ENCODE measurements at regions not wholly inside any gene's neighbourhood (a gene's known extent, or its start where the extent isn't known, plus 50 kb on each side); places are given as distances from the start of the nearest gene placed in this dataset.
A peak's percentile ranks its signal among the peaks of the same experiment; 100 is the strongest.

DNA sequence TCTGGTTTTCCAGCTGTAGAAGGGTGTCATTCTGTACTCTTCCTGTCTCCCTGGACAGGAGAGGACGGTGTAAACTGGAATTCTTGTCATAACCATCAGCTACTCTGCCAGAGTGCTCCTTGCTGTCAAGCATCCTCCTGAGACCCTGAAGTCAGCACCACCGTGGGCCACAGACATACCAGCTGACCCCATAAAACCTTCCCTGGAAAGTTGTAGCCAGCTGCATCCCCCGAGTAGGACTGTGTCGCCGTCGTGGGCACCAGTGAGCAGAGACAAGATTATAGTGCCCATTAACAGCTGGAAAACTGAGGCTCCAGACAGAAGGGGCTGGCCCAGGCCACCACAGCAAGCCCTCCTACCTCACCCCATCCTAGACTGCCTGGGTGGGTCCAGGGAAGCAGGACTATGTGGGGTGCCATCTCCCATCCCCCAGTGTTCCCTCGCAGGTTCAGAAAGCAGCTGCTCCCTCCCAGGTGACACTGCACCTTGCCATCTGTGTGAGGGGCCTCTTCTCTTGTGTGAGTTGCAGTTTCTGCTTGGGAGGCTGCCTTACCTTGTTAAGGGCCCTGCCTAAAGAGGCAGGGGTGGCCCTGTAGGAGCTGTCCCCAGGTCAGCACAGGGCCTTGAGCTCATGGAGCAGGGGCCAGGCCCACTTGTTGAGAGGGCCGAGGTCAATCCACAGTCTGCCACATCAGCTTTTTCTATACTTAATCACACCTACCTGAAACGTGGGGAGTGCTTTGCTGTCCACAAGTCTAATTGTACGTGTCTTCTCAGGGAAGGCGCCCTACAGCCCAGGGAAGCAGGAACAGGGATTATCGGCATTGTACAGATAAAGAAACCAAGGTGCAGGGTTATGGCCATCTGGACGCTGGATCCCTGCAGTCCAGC is 191.9 kb upstream of the LINGO1 start:
- no peak overlapping the region for H3K27ac ChIP-seq
- no peaks in the 10 kb centered on the region for H3K4me1 ChIP-seq
- no peaks in the 10 kb centered on the region for H3K9me3 ChIP-seq
- no peak overlapping the region for H3K4me3 ChIP-seq
- no peak overlapping the region for H3K9ac ChIP-seq
- H3K36me3 ChIP-seq, result no peaks in the 10 kb centered on the region
- H4K20me1 ChIP-seq, result peaks cover 24% of the 10 kb centered on the region; the same call in 1 of the 2 replicates
- TF ChIP-seq Cebpa-rat (IDR thresholded peaks at IDR 0.05), result no peak
- no peak overlapping the region for H3K4me2 ChIP-seq
- H3K27me3 ChIP-seq, result peaks cover 27% of the 10 kb centered on the region

DNA sequence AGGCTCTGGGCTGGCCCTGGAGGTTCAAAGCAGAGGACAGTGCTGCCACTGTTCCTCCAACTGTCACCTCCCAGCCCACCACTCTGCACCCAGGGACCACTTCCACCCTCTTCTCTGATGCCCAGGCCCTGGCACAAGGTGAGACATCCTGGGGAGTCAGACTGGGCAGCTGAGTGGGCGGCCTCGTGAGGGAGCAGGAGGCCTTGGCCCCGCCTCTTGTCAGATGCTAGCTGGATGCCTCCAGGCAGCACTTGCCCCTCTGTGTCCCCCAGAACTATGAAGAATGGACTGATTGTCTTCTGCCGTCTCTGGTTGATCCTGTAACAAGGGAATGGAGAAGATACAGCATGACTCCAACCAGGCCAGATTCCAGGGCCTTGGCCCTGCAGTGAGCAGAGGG is 191.0 kb upstream of the LINGO1 start:
- Histone ChIP-seq H3K4me1 (no peaks in the 10 kb centered on the region), H3K27me3 (peaks cover 36% of the 10 kb centered on the region), H4K20me1 (peaks cover 30% of the 10 kb centered on the region; the same call in 1 of the 2 replicates), H3K4me2 (no peak overlapping the region), H3K36me3 (no peaks in the 10 kb centered on the region), H3K9me3 (no peaks in the 10 kb centered on the region), H3K4me3 (no peak overlapping the region), H3K9ac (no peak overlapping the region), H3K27ac (no peak overlapping the region)
- TF ChIP-seq Cebpa-rat (IDR thresholded peaks at IDR 0.05), result no peak

DNA sequence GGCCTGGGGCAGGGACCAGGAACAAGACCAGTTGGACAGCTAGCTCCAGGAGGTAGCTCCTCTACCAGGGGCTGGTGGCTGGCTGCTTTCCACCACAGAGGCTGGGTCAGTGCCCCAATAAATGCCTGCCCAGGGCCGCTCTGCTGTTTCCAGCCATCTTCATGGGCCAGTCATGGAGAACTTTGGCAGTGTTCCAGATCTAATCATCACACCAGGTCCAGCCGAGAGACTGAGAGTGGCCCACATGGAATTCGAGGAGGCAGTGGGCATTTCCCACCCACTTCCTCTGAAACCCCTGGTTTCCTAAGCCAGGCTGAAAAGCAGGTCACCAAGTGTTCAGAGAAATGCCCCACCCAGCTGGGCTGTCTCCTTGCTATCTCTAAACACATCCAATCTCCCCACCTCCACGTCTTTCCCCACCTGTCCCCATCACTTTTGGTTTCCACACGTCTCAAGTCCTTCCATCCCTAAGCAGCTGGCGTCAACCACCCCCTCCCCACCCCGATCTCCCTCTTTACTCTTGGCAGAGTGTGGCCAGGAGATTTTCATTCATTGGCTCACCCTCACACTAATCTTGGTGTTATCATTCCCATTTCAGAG is 190.0 kb upstream of the LINGO1 start:
- no peaks in the 10 kb centered on the region for H3K36me3 ChIP-seq
- no peak for TF ChIP-seq Cebpa-rat (IDR thresholded peaks at IDR 0.05)
- peaks cover 46% of the 10 kb centered on the region for H3K27me3 ChIP-seq
- no peak overlapping the region for H3K4me3 ChIP-seq
- H3K4me1 ChIP-seq, result no peaks in the 10 kb centered on the region
- H3K9ac ChIP-seq, result no peak overlapping the region
- H3K4me2 ChIP-seq, result no peak overlapping the region
- H3K9me3 ChIP-seq, result no peaks in the 10 kb centered on the region
- peaks cover 39% of the 10 kb centered on the region; the same call in 1 of the 2 replicates for H4K20me1 ChIP-seq
- no peak overlapping the region for H3K27ac ChIP-seq

DNA sequence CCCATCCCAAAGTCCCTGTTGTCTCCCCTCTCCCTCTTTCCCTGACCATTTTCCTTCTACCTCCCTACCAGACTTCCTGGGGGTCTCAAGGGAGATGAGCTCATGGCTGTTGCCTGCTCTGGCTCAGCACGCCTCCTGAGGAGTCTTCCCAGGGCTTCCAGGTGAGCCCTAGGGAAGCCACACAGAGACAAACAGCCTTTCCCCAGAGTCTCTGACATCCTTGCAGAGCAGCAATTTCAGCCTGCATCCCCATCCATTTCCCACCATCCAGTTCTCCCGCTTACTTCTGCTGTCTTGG is 189.2 kb upstream of the LINGO1 start:
- Histone ChIP-seq H3K4me3 (no peak overlapping the region), H3K27me3 (peaks cover 54% of the 10 kb centered on the region), H4K20me1 (peaks cover 44% of the 10 kb centered on the region; the same call in 1 of the 2 replicates), H3K9ac (no peak overlapping the region), H3K36me3 (no peaks in the 10 kb centered on the region), H3K4me2 (no peak overlapping the region), H3K9me3 (no peaks in the 10 kb centered on the region), H3K4me1 (no peaks in the 10 kb centered on the region), H3K27ac (no peak overlapping the region)
- no peak for TF ChIP-seq Cebpa-rat (IDR thresholded peaks at IDR 0.05)

DNA sequence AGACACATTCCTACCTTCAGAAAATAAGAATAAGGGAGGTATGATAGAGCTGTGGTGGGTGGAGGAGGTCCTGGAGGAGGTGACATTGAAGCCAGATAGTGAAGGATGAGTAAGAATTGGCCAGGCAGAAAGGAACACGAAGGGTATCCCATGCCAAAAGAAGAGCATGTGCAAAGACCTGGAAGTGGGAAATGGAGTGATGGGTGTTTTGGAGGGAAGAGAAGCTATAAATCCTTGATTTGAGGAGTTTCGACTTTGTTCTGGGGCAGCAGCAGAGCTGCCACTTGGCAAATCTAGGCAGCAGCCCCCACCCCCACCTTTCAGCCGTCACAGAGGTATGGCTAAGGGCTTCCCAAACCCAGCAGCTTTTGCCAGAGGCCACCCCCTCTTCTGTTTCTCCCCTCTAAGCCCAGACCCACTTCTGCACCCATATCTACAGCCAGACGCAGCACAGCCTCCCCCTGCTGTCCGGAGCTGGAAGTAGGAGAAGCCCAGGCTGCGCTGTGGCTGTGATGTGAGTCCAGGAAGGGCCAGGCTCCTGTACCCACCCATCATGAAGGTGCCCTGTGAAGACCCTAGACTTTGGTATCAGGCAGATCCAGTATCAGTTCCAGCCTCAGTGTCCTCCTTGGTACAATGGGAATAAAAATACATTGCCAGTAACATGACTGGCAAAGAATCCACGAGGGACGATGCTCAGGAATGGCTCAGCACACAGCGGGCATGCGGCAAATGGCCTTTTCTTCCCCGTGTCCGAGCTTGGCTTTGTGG is 188.7 kb upstream of the LINGO1 start:
- H4K20me1 ChIP-seq, result peaks cover 44% of the 10 kb centered on the region; the same call in 1 of the 2 replicates
- no peak for TF ChIP-seq Cebpa-rat (IDR thresholded peaks at IDR 0.05)

DNA sequence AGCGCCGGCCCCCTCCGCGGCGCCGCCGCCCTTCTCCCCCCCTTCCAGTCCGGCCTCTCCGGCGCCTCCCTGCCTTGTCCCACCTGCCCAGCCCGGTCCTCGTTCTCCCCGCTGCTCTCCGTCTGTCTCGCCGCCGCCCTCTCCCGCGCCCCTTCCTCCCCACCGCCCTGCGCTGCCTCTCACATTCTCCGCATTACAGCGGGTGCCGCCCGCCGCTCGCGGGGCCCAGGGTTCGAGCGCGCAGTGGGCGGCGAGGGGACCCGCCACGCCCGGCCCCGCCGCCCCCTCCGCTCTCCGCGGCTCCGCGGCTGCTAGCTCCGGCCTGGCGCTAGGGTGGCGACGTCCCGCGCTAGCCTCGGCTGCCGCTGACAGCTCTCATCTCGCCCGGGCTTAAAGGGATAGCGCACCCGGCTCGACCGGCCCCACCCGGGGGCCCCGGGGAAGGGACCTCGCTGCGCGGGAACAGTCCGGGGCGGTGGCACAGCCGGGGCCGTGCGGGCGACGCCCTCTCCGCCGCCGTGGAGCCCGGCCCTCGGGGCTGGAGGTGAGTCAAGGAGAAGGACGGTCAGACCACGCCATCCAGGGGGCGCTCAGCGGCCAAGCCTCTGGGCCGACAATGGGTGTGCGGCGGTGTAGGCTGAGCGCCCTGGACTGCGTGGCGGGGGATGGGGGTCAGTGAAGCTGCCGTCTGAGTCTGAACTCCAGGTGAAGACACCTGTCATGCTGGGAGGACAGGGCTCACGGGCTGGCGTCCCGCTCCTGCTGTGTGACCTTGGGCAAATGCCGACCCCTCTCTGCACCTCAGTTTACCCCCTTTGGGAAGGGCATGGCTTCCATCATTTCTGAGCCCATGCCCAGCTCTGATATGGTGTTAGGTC is 187.4 kb upstream of the LINGO1 start:
- Histone ChIP-seq H3K36me3 (no peaks in the 10 kb centered on the region), H3K9me3 (no peaks in the 10 kb centered on the region), H3K27ac (no peak overlapping the region), H3K4me1 (no peaks in the 10 kb centered on the region), H3K27me3 (peaks cover 63% of the 10 kb centered on the region), H3K4me3 (peak overlapping the region; percentile 47), H4K20me1 (peaks cover 51% of the 10 kb centered on the region; the same call in 1 of the 2 replicates), H3K9ac (no peak overlapping the region), H3K4me2 (peak overlapping the region; percentile 52)
- no peak for TF ChIP-seq Cebpa-rat (IDR thresholded peaks at IDR 0.05)

More for the DNA sequence above, 188.7 kb upstream of the LINGO1 start:
- Histone ChIP-seq H3K27ac (no peak overlapping the region), H3K4me1 (no peaks in the 10 kb centered on the region), H3K4me2 (no peak overlapping the region), H3K27me3 (peaks cover 59% of the 10 kb centered on the region), H3K9ac (no peak overlapping the region), H3K4me3 (no peak overlapping the region), H3K9me3 (no peaks in the 10 kb centered on the region), H3K36me3 (no peaks in the 10 kb centered on the region)

DNA sequence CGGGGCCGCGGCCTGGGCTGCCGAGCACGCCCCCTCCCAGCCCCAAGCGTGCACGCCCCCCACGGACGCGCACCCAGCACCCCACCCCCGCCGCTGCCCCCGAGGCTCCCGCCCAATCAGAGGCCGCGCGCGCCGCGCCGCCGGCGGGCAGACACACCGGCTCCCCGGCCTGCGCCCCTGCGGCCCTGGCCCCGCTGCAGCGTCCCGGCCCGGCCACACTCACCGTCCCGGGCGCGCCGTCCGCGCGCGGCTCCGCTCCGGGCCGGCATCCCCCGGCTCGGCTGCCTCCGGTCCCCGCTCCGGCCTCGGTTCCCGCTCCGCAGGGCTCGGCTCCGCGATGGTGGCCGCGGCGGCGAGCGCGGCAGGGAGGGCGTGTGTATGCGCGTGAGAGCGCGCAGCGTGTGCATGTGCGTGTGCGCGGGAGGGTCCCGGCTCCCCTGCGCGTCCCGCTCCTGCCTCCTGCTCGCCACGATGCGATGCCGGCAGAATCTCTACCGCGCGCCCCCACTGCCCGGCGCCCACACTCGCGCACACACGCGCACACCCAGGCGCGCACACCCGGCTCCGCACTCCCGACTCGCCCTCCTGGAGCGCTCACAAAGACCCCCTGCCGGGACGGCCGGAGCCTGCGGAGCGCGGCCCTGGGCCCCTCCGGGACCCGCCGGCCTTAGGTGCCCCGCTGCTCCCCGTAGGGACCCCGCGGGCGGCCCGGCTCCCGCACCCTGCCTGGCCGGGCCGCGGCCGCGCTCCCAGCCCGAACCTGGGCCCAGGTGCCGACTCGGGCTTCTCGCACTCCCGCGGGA is 186.5 kb upstream of the LINGO1 start:
- Histone ChIP-seq H3K36me3 (no peaks in the 10 kb centered on the region), H3K9ac (no peak overlapping the region), H3K4me1 (no peaks in the 10 kb centered on the region), H3K27me3 (peaks cover 63% of the 10 kb centered on the region), H3K27ac (no peak overlapping the region), H3K4me2 (peak overlapping the region; percentile 52), H4K20me1 (peaks cover 51% of the 10 kb centered on the region; the same call in 1 of the 2 replicates), H3K9me3 (no peaks in the 10 kb centered on the region), H3K4me3 (peak overlapping the region; percentile 47)
- no peak for TF ChIP-seq Cebpa-rat (IDR thresholded peaks at IDR 0.05)

DNA sequence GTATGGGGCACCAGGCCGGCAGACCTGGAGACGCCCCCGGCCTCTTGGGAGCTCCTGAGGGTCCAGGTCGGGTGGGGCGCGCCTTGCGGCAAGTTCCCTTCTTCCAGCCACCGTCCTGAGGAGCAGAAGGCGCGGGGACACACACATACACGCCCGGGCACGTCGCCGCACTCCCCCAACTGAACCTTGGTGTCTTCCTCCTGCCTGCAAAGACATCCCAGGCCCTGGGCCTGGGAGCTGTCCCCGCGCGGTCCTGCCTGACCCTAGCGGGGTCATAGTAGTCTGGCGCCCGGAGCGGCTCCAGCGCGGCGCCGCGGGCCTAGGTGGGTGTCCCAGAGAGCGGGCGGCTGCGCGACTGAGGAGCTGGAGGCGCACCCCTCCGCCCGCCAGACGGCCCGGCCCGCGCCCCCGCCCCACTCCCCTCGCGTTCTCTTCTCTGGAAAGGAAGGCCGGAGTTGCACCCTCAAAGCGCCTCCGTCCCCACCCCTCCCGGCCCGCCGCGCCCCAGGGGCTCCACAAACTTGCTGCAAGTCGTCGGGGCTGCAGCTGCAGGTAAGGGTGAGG is 185.9 kb upstream of the LINGO1 start:
- Histone ChIP-seq H3K4me2 (no peak overlapping the region), H3K4me3 (no peak overlapping the region), H3K36me3 (no peaks in the 10 kb centered on the region), H3K4me1 (no peaks in the 10 kb centered on the region), H4K20me1 (peaks cover 51% of the 10 kb centered on the region; the same call in 1 of the 2 replicates), H3K9ac (no peak overlapping the region), H3K9me3 (no peaks in the 10 kb centered on the region), H3K27me3 (peaks cover 63% of the 10 kb centered on the region), H3K27ac (no peak overlapping the region)
- TF ChIP-seq Cebpa-rat (IDR thresholded peaks at IDR 0.05), result no peak
